Panc1 (cell line): ENCODE measurements at regions not wholly inside any gene's neighbourhood (a gene's known extent, or its start where the extent isn't known, plus 50 kb on each side); places are given as distances from the start of the nearest gene placed in this dataset.

Experiments used
- POLR2AphosphoS5 ChIP-seq: IDR thresholded peaks from 2 replicates; pipeline ENCODE4 v1.6.1; 2012; ENCODE audit warnings: mild to moderate bottlenecking, low read depth, low read length, moderate library complexity
- TF ChIP-seq, protein P1 (sequence below), 2 experiments: IDR thresholded peaks; 2 replicates each; pipeline ENCODE4 v1.6.1; 2011 to 2012; ENCODE audit warnings: low read depth in 2 of 2, control low read depth in 1 of 2, low read length in 1 of 2, mild to moderate bottlenecking in 1 of 2, moderate library complexity in 1 of 2; ENCODE audit not compliant: insufficient read depth in 1 of 2
- TF ChIP-seq, protein P2 (sequence below): fragments of 450-650 bp; IDR thresholded peaks from 2 replicates; pipeline ENCODE4 v1.5.1; 2017; ENCODE audit warnings: mild to moderate bottlenecking

DNA sequence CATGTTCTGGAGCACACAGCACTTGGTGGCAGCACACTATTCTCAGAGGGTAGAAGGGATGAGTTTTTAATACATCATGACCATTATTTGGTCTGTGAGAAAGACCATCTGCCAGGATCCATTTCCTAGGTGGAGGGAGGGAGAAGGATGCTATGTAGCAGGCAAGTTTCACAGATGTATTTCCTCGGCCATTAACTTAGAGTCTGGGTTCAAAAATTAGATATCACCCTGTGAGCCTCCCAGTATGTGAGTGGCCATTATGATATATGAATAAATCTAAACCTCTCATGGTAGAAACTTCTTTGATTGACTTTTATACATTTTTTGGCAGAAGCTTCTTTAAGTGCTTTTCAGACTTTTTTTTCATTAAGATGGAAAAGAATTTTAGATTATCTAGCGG, 133.9 kb downstream of the SREK1 start:
- TF ChIP-seq, protein P1, sequence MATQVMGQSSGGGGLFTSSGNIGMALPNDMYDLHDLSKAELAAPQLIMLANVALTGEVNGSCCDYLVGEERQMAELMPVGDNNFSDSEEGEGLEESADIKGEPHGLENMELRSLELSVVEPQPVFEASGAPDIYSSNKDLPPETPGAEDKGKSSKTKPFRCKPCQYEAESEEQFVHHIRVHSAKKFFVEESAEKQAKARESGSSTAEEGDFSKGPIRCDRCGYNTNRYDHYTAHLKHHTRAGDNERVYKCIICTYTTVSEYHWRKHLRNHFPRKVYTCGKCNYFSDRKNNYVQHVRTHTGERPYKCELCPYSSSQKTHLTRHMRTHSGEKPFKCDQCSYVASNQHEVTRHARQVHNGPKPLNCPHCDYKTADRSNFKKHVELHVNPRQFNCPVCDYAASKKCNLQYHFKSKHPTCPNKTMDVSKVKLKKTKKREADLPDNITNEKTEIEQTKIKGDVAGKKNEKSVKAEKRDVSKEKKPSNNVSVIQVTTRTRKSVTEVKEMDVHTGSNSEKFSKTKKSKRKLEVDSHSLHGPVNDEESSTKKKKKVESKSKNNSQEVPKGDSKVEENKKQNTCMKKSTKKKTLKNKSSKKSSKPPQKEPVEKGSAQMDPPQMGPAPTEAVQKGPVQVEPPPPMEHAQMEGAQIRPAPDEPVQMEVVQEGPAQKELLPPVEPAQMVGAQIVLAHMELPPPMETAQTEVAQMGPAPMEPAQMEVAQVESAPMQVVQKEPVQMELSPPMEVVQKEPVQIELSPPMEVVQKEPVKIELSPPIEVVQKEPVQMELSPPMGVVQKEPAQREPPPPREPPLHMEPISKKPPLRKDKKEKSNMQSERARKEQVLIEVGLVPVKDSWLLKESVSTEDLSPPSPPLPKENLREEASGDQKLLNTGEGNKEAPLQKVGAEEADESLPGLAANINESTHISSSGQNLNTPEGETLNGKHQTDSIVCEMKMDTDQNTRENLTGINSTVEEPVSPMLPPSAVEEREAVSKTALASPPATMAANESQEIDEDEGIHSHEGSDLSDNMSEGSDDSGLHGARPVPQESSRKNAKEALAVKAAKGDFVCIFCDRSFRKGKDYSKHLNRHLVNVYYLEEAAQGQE (IDR thresholded peaks at IDR 0.05; ENCODE audit: insufficient read depth in 1 of 2, low read depth in 2 of 2, low read length in 1 of 2), result no peak
- no peak for TF ChIP-seq POLR2AphosphoS5
- TF ChIP-seq, protein P2, sequence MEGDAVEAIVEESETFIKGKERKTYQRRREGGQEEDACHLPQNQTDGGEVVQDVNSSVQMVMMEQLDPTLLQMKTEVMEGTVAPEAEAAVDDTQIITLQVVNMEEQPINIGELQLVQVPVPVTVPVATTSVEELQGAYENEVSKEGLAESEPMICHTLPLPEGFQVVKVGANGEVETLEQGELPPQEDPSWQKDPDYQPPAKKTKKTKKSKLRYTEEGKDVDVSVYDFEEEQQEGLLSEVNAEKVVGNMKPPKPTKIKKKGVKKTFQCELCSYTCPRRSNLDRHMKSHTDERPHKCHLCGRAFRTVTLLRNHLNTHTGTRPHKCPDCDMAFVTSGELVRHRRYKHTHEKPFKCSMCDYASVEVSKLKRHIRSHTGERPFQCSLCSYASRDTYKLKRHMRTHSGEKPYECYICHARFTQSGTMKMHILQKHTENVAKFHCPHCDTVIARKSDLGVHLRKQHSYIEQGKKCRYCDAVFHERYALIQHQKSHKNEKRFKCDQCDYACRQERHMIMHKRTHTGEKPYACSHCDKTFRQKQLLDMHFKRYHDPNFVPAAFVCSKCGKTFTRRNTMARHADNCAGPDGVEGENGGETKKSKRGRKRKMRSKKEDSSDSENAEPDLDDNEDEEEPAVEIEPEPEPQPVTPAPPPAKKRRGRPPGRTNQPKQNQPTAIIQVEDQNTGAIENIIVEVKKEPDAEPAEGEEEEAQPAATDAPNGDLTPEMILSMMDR, result no peak
